PC-3 (cell line): ENCODE measurements at regions not wholly inside any gene's neighbourhood (a gene's known extent, or its start where the extent isn't known, plus 50 kb on each side); places are given as distances from the start of the nearest gene placed in this dataset.

Experiments
- ATAC-seq: fragments of 200-7000 bp; cut with Tn5 transposase; 2 replicates; pipeline ENCODE4 v1.9.1; 2020; ENCODE audit warnings: mild to moderate bottlenecking, moderate library complexity
- BruUV-seq: library from RNA; stranded (reverse); fragments of 400-500 nt; replicated peaks from 2 replicates; lab custom pipeline; 2021; lab: Mats Ljungman, UMichigan
- CTCF ChIA-PET: fragments of 300-600 bp; sonication (Branson Sonifier 250); formaldehyde crosslinking; loops from one replicate; lab custom pipeline; 2022; ENCODE audit warnings: antibody characterized with exemption; lab: Charles Lee
- POLR2A ChIA-PET: fragments of 300-600 bp; sonication (Branson Sonifier 250); formaldehyde crosslinking; loops from one replicate; lab custom pipeline; 2022; ENCODE audit warnings: antibody characterized with exemption; ENCODE audit not compliant: unreplicated experiment; lab: Charles Lee
- DNase-seq: peaks from one replicate; pipeline ENCODE4 v3.0.0-alpha.2; 2015
- H2AFZ ChIP-seq: fragments of 300-600 bp; sonication (generic); 2 replicates; pipeline ENCODE4 v1.6.0; 2016; ENCODE audit warnings: antibody characterized with exemption, low read length
- H3F3A ChIP-seq: fragments of 300-600 bp; sonication (generic); one replicate; pipeline ENCODE4 v1.6.0; 2017; ENCODE audit warnings: antibody characterized with exemption, low read length, control low read depth, mild to moderate bottlenecking; ENCODE audit not compliant: unreplicated experiment
- H3K27ac ChIP-seq: fragments of 300-600 bp; sonication (generic); 2 replicates; pipeline ENCODE4 v1.5.1; 2016; ENCODE audit warnings: mild to moderate bottlenecking, low read length
- H3K27me3 ChIP-seq: fragments of 300-600 bp; sonication (generic); 2 replicates; pipeline ENCODE4 v1.6.1; 2016; ENCODE audit warnings: low read length, mixed read lengths
- H3K36me3 ChIP-seq: fragments of 300-600 bp; sonication (generic); 2 replicates; pipeline ENCODE4 v1.6.1; 2016; ENCODE audit warnings: low read depth, mixed run types, low read length, mixed read lengths
- H3K4me1 ChIP-seq: fragments of 300-600 bp; sonication (generic); 2 replicates; pipeline ENCODE4 v1.5.1; 2016; ENCODE audit warnings: low read length; ENCODE audit not compliant: insufficient read depth
- H3K4me2 ChIP-seq: fragments of 300-600 bp; sonication (generic); 2 replicates; pipeline ENCODE4 v1.6.0; 2016; ENCODE audit warnings: low read length
- H3K4me3 ChIP-seq: fragments of 300-600 bp; sonication (generic); 2 replicates; pipeline ENCODE4 v1.5.1; 2016; ENCODE audit warnings: mild to moderate bottlenecking, low read length, mixed read lengths
- H3K79me2 ChIP-seq: fragments of 300-600 bp; sonication (generic); 2 replicates; pipeline ENCODE4 v1.6.1; 2017; ENCODE audit warnings: low read length, mixed read lengths
- H3K9ac ChIP-seq: fragments of 300-600 bp; sonication (generic); 2 replicates; pipeline ENCODE4 v1.6.0; 2016; ENCODE audit warnings: mild to moderate bottlenecking, low read length
- H3K9me2 ChIP-seq: fragments of 300-600 bp; sonication (generic); replicated peaks from 2 replicates; pipeline ENCODE4 v1.6.1; 2016; ENCODE audit warnings: mixed run types, low read length, mixed read lengths
- H3K9me3 ChIP-seq: fragments of 300-600 bp; sonication (generic); 2 replicates; pipeline ENCODE4 v1.6.1; 2016; ENCODE audit warnings: low read length, mixed read lengths
- H4K20me1 ChIP-seq: fragments of 300-600 bp; sonication (generic); 2 replicates; pipeline ENCODE4 v1.6.1; 2016; ENCODE audit warnings: low read length, mixed read lengths
- EZH2 ChIP-seq: fragments of 300-600 bp; sonication (generic); IDR thresholded peaks from one replicate; pipeline ENCODE4 v1.6.1; 2017; ENCODE audit warnings: antibody characterized with exemption, mild to moderate bottlenecking, low read length; ENCODE audit not compliant: unreplicated experiment
- EZH2phosphoT487 ChIP-seq: fragments of 300-600 bp; sonication (generic); IDR thresholded peaks from 2 replicates; pipeline ENCODE4 v1.6.1; 2018; ENCODE audit warnings: mild to moderate bottlenecking, antibody characterized with exemption, low read length, borderline replicate concordance
- intact Hi-C: fragments of 100-400 bp; cut with micrococcal nuclease; formaldehyde crosslinking; loops from 2 replicates; pipeline ENCODE4 v1.9.0; 2023
- TF ChIP-seq, protein P1 (sequence below): fragments of 300-600 bp; sonication (generic); conservative IDR thresholded peaks from 2 replicates; pipeline ENCODE4 v1.5.1; 2017; ENCODE audit warnings: antibody characterized with exemption, low read depth, mild to moderate bottlenecking, low read length

DNA sequence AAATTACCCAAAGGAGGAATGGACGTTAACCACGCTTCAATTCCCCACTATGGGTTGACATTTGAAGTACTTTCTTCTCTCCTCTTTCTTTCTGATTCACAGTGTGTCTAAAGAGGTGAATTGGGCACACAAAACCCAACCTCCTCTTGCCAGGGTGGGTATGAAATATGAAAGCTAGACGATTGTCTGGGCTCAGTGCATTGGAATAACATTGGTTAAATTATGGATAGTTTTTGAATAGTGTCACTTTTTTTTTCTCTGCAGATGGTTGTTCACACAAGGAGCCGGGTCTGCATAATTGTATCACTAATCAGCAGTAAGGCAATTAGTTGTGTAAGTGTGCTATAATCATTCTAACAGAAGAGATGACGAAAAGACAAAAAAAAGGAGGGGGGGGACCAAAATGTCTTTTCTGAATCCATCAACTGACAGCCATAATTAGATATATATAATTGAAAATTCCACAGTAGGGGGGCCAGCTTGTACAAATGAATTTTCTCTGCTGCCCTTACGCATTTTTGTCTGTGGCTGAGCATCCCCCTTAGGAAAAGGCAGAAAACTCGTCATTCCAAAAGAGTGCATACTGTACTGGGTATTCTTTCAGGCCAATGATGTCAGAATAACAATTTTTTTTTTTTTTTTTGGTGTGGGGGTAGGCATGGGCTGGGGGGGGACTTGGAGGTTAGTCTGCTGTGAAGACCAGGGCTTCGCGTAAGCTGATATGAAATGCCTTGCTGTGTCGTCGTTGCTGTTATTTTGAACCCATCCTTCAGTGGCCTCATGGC, 307.5 kb upstream of the SALL1 start:
- no peaks in the 10 kb centered on the region for H3K79me2 ChIP-seq
- H3K9me3 ChIP-seq: no peaks in the 10 kb centered on the region
- H3K9ac ChIP-seq: no peak overlapping the region
- H3K4me3 ChIP-seq: no peak overlapping the region
- no peaks in the 10 kb centered on the region for H3F3A ChIP-seq
- no peaks in the 10 kb centered on the region for H3K36me3 ChIP-seq
- ATAC-seq: no peak
- intact Hi-C loops: no loop called here
- no peak overlapping the region for H2AFZ ChIP-seq
- TF ChIP-seq EZH2 (no peak), EZH2phosphoT487 (no peak)
- TF ChIP-seq, protein P1, sequence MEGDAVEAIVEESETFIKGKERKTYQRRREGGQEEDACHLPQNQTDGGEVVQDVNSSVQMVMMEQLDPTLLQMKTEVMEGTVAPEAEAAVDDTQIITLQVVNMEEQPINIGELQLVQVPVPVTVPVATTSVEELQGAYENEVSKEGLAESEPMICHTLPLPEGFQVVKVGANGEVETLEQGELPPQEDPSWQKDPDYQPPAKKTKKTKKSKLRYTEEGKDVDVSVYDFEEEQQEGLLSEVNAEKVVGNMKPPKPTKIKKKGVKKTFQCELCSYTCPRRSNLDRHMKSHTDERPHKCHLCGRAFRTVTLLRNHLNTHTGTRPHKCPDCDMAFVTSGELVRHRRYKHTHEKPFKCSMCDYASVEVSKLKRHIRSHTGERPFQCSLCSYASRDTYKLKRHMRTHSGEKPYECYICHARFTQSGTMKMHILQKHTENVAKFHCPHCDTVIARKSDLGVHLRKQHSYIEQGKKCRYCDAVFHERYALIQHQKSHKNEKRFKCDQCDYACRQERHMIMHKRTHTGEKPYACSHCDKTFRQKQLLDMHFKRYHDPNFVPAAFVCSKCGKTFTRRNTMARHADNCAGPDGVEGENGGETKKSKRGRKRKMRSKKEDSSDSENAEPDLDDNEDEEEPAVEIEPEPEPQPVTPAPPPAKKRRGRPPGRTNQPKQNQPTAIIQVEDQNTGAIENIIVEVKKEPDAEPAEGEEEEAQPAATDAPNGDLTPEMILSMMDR: no peak
- no peaks in the 10 kb centered on the region for H4K20me1 ChIP-seq
- no TSS peak for BruUV-seq
- H3K4me2 ChIP-seq: no peak overlapping the region
- DNase-seq: no peak
- no peak overlapping the region for H3K27ac ChIP-seq
- POLR2A ChIA-PET: no interaction called here
- CTCF ChIA-PET: no interaction called here
- H3K27me3 ChIP-seq: no peaks in the 10 kb centered on the region
- no peaks in the 10 kb centered on the region for H3K9me2 ChIP-seq
- no peaks in the 10 kb centered on the region for H3K4me1 ChIP-seq

DNA sequence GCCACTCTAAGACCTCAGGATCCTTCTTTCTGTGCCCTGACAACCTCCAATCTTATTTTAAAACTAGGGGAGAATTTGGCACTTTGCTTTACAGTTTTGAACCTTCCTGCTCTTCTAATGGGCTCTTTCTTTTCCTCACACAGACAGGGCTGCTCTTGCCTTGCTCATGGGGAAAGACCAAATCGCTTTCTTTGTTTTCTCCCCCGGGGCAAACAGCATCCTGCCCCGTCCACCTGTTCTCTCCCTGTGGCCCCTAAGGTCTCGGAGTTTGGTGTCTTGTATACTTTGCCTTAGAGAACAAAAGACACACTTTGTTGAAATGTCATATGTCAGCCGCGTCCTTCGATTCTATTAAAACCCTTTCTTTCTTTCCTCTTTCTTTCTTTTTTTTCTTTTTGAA, 306.7 kb upstream of the SALL1 start:
- no peak overlapping the region for H3K4me2 ChIP-seq
- POLR2A ChIA-PET: no interaction called here

DNA sequence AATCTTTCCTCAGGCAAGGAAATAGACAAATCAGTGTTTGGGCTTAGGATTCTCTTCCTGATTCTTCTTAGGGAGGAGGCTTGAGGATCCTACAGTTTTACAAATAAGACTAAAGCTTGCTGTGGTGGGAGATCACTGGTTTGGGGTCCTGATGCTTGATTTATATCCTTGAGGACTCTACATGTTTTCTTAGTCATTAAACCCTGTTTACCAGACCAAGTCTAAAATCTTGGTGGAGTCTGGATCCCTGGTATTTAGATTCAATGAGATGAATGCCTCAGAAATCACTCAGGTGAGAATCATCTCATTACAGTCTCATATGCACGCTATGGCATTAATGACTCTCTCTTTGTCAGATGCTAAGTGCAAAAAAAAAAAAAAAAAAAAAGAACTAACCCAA, 304.3 kb upstream of the SALL1 start:
- H3F3A ChIP-seq: no peaks in the 10 kb centered on the region
- no peak overlapping the region for H3K4me2 ChIP-seq
- no peaks in the 10 kb centered on the region for H3K9me2 ChIP-seq
- no peaks in the 10 kb centered on the region for H3K9me3 ChIP-seq
- H3K4me3 ChIP-seq: no peak overlapping the region
- no peaks in the 10 kb centered on the region for H4K20me1 ChIP-seq
- no peaks in the 10 kb centered on the region for H3K27me3 ChIP-seq
- intact Hi-C loops: no loop called here
- no peaks in the 10 kb centered on the region for H3K4me1 ChIP-seq
- no peak overlapping the region for H3K27ac ChIP-seq
- ATAC-seq: no peak
- TF ChIP-seq EZH2: no peak
- TF ChIP-seq, protein P1: no peak
- no peak for TF ChIP-seq EZH2phosphoT487
- no peak overlapping the region for H2AFZ ChIP-seq
- no peak overlapping the region for H3K9ac ChIP-seq
- ChIA-PET CTCF (no interaction called here), POLR2A (no interaction called here)
- H3K79me2 ChIP-seq: no peaks in the 10 kb centered on the region
- no peaks in the 10 kb centered on the region for H3K36me3 ChIP-seq
- no TSS peak for BruUV-seq
- no peak for DNase-seq

More for the DNA sequence above, 306.7 kb upstream of the SALL1 start:
- DNase-seq (no peak), ATAC-seq (no peak)
- Histone ChIP-seq H2AFZ (no peak overlapping the region), H4K20me1 (no peaks in the 10 kb centered on the region), H3K9ac (no peak overlapping the region), H3K9me3 (no peaks in the 10 kb centered on the region), H3K79me2 (no peaks in the 10 kb centered on the region), H3K4me3 (no peak overlapping the region), H3K9me2 (no peaks in the 10 kb centered on the region), H3K27ac (no peak overlapping the region), H3K27me3 (no peaks in the 10 kb centered on the region), H3K36me3 (no peaks in the 10 kb centered on the region), H3K4me1 (no peaks in the 10 kb centered on the region), H3F3A (no peaks in the 10 kb centered on the region)
- intact Hi-C loops: no loop called here
- TF ChIP-seq, protein P1: no peak
- TF ChIP-seq EZH2phosphoT487 (no peak), EZH2 (no peak)
- CTCF ChIA-PET: no interaction called here
- no TSS peak for BruUV-seq
